NCI-H2081 treated with DMSO at 0.1 percent for 48 hours (cell line): ENCODE measurements at regions not wholly inside any gene's neighbourhood (a gene's known extent, or its start where the extent isn't known, plus 50 kb on each side); places are given as distances from the start of the nearest gene placed in this dataset.
"Not testable (repeated sequence)": the region's sequence is repeated elsewhere in the genome, so short reads cannot be mapped to it uniquely, and the experiment has no call there.

Experiments used
- DNase-seq: peaks from one replicate; lab custom pipeline; 2025; lab: John Stamatoyannopoulos, UW

DNA sequence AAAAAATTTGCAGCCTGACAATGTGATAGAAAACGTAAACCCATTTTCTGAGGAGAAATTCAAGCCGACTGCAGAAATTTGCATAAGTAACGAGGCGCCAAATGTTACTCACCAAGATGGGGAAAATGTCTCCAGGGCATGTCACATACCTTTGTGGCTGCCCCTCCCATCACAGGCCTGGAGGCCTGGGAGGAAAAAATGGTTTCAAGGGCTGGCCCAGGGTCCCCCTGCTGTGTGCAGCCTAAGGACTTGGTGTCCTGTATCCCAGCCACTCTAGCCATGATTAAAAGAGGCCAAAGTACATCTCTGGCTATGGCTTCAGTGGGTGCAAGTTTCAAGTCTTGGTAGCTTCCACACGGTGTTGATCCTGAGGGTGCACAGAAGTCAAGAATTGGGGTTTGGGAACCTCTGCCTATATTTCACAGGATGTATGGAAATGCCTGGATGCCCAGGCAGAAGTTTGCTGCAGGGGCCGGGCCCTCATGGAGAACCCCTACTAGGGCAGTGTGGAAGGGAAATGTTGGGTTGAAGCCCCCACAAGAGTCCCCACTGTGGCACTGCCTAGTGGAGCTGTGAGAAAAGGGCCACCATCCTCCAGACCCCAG lies 1842.3 kb downstream of the PCDH9 start:
- DNase-seq = no peak

DNA sequence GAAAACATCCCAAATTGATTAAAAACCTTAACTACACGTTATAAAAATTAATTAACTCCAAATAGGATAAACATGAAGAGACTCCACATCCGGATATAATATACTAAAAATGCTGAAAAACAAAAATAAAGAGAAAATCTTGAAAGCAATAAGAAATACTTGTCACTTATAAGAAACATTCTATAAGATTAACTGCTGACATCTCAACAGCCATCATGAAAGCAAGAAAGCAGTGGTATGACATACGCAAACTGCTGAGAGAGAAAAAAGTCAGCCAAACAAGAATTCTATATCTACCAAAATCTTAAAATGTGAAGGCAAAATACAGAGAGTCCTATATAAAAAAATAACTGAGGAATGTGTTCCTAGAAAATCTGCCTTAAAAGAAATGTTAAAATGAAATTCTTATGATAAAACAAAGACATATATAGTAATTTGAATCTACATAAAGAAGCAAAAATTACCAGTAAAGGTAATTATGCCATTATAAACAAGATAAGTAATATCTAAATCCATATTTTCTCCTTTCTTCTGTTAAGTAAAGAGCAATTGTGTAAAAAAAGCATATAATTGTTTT lies 1851.1 kb downstream of the PCDH9 start:
- DNase-seq = no peak

DNA sequence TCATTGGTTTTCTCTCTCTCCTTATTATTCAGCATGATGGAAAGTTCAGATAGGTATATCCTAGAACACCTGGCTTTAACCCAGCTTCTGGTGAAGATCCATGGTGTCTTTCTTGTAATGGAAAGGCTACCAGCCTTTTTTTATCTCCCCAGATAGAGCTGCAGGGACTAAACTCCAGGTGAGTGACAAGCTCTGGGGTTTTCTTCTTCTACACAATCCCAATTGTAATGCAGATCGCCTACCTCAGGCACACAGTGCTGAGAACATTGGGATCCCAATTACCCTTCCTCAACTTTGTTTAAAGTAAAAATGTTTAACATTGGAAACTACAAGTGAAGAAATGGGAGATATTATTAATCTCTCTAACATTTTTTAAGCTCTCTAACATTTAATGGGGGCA lies 1851.7 kb downstream of the PCDH9 start:
- no peak for DNase-seq

DNA sequence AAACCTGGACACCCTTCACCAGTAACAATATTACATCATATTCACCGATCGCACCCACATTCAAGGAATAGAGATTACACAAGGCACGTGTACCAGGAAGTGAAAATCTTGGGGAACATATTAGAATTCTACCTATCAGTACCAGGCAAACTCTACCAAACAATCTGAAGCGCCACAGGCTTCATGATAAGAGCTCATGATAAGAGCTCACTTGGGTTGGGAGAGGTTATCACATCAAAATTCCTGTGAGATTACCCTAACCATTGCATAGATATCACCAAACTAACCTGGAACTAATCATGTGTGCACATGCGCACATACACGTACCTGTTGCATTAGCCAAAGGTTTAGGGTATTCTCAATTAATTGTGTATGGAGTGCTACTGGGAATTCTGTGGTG lies 1861.3 kb downstream of the PCDH9 start:
- no peak for DNase-seq

DNA sequence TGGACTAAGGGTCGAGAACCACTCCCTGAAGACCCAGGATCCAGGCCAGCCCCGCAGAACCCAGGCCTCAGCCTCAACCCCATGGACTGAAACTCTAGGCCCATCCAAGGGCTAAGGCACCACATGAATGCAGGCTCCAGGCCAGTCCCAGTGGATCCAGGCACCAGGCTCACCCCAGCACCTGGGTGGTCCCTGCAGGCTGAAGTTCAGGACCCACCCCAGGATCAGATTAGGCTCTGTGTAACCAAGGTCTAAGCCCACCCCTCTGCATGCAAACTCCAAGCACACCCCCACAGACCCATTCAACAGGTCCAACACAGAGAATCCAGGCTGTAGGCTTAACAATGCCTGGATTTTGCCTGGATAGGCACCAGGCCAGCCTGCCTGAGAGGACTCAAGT lies 1876.2 kb downstream of the PCDH9 start:
- no peak for DNase-seq

DNA sequence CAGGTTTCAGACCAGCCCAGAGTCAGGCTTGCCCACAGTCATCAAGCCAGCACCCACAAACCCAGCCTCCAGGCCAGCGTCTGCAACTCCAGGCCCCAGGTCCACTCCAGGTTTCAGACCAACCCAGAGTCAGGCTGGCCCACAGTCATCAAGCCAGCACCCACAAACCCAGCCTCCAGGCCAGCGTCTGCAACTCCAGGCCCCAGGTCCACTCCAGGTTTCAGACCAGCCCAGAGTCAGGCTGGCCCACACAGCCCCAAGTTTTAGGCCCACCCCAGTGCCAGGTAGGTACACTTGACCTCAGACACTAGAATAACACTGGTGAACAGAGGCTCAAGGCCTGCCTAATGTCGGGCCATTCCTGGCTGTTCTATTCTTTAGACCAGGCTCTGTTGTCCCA lies 1877.0 kb downstream of the PCDH9 start:
- not testable (repeated sequence) for DNase-seq

DNA sequence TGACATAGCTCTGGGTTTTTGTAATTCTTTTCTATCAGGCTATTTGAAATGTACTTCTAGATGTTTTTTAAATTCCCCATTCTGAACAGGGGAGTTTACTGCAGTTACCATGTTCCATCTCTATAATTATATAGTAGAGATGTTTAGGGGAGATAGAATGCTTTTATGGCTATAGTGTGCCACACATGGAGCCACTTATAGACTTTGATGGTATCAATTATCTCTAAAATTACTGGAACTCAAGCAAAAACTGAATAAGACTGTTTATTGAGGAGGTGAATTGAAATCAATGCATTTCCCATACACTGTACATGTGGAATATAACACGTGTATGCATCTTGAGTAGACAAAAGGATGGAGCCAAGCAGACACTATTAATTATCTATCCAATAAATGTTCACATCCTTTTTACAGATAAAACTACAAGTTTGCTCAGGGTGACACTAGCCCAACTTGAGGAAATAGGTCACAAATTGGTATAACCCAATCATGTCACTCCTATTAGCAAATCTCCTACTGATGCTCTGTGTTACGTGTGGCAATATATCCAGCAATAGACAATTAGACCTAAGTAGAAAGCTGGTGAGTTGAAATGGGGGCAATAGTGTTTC lies 1882.6 kb downstream of the PCDH9 start:
- DNase-seq = no peak

DNA sequence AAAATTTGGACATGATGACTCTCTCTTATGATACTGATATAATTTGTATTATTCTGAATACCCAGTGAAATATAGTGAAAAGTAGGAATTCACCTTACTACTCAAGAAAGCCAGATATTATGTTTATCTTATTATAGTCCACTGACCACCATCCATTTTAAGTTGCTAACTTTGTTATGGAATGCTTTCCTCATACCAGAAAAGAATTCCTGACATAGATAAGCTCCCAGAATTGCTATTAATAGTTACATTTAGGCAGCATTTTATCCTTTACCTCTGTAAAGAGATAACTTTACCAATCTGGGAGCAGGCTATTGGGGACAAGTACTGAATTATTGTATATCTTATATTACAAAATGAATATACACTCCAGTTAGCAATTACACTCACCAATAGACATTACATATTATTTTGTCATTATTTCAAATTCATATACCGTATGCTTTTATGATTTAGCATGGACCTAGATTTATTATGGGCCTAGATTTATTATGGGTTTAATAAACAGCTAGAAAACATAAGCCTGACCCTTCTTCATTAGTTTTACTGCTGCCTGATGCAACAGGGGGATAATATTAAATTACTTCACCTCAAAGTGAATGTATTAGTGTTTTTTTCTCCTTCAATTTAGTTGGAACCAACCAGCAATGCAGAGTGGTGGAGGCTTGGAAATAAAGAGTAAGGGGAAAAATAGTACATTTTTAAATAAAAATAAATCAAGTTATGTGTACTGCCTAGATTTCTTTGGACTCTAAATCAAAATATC lies 1886.1 kb downstream of the PCDH9 start:
- DNase-seq = no peak

DNA sequence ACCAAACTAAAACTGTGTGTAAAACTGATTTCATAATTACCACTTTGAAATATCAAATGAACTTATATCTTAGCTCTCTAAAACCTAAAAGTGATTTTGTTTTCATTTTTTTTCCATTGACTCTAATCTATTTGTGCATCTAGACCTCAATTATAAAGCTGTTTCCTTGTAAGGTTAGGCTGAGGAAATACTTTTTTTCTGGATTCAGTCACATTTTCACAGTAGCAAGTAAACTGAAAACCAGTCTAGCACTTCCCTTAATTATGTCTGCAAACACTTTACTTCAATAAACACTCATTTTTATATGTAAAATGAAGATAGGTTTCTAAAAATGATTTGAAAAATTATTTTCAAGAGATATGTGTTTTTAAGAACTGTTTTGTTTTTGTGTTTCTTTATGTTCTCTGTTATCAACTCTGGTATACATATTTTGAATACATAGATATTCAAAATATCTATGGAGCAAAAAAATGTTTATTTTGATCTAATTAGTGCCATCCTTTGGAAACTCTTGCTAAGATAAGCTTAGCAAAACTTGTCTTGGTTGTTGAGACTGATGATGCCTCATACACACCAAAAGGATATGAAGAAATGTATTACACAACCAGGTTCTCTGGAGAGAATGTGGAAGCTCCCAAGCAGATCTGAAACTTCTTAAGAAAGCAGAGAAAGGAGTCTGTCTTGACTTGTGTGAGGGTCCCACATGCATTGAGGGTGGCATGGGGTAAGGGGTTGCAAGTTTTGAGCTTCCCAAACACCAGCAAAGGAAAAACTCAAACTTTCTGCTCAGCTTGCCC lies 1887.4 kb downstream of the PCDH9 start:
- DNase-seq = no peak

DNA sequence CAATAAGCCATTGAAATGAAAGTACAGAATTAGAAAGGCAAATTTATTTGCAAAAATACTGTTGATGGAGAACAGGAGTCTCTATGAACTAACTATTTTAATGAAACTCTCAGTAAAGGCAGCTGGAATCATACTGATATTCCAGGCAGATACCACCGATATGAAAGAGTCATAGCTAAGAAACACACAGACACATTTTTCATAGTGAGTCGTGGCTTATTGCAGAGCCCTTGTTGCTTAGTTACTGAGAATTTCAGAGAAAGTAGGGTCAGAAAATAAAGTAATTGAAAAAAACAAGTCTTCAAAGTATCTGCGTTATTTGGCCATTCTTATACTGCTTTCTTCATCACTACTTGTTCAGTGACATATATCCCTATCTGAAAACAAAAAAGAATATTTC lies 1890.9 kb downstream of the PCDH9 start:
- no peak for DNase-seq

DNA sequence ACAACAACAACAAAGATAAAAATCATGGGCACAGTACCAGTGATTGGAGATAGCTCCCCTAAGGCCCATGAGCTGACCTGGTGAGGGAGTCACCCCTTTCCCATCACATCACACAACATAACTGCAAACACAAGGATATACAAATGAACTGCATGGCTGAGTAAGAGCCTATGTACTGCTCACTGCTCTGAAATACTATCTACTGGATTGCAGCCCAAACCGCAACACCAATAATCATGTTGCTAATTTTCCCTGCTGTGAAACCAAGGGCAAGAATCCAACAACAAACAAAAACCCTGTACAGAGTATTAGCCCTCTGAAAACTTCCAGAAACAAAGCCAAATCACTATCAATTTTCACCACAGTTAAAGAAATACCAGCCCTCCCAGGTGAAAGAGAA lies 1893.2 kb downstream of the PCDH9 start:
- peak; percentile 52 for DNase-seq

DNA sequence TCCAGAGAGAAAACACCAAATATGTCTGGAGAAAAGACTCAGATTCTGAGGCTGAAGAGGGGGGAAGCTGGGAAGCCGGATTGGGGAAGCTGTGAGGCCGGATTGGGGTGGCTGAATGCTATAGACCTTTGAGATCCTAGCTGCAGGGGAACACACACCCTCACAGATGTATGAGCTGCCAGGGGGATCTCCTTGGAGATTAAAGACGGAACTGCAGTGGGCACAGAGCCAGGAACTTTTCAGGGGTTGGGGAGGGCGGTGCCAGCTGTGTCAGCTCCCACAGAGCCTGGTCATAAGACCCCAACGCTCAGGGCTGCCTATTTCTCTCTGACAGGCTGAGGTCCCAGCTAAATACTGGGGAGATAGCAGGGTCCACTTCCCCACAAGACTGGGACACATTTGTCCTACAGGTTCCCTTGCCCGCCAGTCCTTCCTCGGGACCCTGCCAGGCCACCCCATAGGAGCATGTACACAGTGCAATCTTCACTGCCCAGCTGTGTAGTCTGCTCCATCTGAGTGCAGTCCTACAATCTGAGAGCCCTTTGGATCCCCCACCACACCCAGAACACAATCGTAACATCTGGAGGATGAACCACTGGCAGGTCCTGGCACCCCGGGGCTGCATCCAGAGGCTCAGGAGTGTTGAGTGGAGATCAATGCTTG lies 1893.9 kb downstream of the PCDH9 start:
- no peak for DNase-seq

DNA sequence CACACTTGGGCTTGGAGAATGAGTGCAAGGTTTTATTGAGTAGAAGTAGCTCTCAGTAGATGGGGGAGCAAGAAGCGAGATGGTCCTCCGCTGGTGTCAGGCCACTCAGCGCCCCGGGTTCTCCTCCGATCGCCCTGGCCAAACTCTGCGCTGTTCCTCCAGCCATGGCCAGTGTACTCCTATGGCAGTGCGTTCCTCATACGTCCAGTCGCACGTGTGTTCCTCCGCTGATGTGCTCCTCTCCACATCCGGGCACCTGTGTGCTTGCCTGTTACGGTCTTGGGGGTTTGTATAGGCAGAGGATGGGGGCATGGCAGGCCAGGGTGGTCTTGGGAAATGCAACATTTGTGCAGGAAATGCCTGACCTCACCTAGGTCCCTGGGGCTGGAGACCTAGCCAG lies 1899.4 kb downstream of the PCDH9 start:
- DNase-seq = no peak

DNA sequence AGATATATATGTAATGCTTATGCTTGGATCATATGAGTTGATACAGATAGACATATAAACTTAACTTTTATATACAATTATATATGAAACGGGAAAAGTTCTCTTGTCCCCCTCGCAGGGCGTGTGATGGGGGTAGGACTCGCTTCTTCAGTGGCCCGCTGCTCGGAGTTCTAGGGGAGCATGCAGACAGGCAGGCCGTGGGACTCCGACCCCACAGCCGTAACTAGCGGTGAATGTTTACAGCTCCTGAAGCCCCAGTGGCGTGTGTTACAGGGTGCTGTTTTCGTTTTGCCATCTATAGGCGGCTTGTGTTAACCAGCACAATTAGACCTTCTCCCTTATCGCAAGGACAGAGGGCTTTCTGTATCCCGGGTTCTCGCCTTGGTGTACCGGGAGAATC lies 1899.8 kb downstream of the PCDH9 start:
- no peak for DNase-seq

DNA sequence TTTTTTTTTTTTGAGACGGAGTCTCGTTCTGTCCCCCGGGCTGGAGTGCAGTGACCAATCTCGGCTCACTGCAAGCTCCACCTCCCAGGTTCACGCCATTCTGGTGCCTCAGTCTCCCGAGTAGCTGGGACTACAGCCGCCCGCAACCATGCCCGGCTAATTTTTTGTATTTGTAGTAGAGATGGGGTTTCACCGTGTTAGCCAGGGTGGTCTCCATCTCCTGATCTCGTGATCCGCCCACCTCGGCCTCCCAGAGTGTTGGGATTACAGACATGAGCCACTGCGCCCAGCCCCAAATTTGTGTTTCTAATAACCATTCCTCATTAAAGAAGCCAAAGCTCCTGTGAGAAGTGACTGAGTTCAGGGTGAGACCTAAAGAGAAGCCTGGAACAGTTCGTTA lies 1906.9 kb downstream of the PCDH9 start:
- DNase-seq = not testable (repeated sequence)

DNA sequence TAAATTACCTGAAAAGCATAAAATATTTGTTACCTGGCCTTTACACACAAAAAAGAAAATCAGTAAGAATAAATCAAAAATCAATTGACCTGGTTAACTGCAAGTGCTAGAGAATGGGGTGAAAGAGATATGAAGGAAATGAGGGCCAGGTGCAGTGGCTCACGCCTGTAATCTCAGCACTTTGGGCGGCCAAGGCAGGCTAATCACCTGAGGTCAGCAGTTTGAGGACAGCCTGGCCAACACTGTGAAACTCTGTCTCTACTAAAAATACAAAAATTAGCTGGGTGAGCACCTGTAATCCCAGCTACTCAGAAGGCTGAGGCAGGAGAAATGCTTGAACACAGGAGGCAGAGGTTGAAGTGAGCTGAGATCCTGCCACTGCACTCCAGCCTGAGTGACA lies 1908.7 kb downstream of the PCDH9 start:
- DNase-seq = not testable (repeated sequence)

DNA sequence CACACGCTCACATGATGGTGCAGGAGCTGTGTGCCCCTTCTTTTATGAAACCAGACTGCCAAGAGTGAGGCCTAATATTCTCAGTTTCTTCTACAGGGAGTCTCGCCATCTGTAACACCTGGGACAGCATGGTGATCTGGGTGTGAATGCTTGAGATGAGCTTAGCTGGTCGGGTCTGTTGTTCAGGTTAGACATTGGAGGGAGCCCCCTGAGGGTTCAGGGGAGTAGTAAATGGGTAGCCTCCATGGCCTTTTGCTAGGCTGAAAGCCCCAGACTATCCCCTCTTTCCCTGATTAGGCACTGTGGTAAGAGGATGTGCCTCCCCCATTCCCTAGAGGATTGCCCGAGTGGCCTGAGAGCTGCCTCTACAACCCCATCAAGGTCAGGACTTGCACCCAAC lies 1916.1 kb downstream of the PCDH9 start:
- DNase-seq = no peak

DNA sequence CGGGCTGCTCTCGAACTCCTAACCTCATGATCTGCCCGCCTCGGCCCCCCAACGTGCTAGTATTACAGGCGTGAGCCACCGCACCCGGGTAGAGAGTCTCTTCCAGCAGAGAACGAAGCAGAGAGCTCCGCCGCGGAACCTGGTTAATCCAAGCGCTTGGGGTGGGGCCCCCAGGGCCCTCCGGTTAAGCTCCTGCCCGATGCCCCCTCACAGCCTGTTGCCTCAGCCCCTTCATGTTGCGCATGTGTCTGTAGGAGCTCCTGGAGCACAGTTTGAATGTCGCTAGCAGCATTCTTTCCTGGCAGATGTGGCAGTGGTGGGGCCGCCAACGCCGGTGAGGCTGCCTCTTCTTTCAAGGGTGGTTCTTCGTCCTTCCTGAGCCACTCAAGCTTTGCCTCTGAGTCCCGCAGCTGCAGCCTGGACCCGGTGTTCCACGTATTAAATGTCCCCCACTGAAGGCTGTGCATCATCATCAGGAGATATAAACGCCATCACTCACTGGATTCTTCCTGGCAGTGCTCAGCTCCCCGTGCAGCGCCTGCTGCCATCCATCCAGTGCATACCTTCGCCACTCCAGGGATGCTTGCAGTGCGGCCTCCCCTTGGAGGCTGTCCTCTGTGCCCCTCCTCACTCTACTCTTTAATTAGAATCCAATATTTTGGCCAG lies 1919.3 kb downstream of the PCDH9 start:
- DNase-seq = no peak

DNA sequence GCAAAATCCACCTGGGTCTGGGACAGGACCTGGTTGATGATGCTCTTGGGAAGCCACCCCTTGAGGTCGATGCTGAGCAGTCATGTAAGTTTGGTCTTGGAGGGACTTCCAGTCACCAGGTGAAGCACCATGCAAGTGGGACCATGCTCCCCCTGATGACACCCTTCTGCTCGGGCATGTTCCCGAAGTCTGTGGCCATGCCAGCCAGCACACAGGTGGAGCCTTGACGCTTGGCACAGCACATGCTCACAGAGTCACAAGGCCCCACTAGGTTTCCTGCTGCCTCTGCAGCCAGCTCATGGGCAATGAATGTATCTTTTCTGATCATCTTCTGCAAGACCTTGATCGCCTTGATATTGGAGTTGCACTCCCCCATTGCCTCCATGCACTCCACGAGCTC lies 1920.2 kb downstream of the PCDH9 start:
- DNase-seq = no peak

DNA sequence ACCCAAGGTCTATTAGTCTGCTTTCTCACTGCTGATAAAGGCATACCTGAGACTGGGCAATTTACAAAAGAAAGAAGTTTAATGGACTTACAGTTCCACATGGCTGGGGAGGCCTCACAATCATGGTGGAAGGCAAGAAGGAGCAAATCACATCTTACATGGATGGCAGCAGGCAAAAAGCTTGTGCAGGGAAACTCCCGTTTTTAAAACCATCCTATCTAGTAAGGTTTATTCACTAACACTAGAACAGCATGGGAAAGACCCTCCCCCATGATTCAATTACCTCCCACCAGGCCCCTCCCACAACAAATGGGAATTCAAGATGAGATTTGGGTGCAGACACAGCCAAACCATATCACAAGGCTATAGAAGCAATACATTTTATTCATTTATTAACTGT lies 1921.4 kb downstream of the PCDH9 start:
- DNase-seq = not testable (repeated sequence)

DNA sequence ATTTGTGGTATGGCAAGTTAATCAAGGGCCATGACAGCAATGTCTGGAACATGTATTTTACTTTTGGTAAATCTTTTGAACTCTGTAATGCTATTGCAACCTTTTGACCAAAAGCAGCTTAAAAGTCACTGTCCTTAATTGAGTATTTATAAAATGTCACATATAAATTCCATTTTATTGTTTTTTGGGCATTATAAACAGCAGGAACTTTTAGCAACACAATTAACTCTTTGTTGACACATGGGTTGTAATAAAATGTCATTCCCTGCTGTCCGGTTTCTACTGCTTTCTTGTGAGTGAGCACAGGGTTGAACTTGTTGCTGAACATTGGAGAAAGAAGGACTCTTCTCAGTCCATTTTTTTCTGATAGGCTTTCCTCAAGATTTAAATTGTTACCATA lies 1923.1 kb downstream of the PCDH9 start:
- DNase-seq = no peak
